Heart left ventricle (tissue), 16 donors: ENCODE measurements at regions not wholly inside any gene's neighbourhood (a gene's known extent, or its start where the extent isn't known, plus 50 kb on each side); places are given as distances from the start of the nearest gene placed in this dataset.
"Not testable (repeated sequence)": the region's sequence is repeated elsewhere in the genome, so short reads cannot be mapped to it uniquely, and the experiment has no call there.

ENCODE experiments used
- ATAC-seq, 4 donors: fragments of 200-7000 bp; cut with Tn5 transposase; one replicate each; pipeline ENCODE4 v1.9.1; 2020 to 2022; ENCODE audit warnings: moderate library complexity in 4 of 4, mild to moderate bottlenecking in 3 of 4, moderate number of reproducible peaks in 1 of 4
- DNase-seq, 5 donors: peaks; one replicate each; pipeline ENCODE4 v3.0.0-alpha.2; 2020
- H3K27ac ChIP-seq, 12 donors: fragments of 200-600 bp; sonication (generic) in 4 of 12; one replicate each; pipeline versions ENCODE4 v1.5.0 to v1.8.0; 2016 to 2022; ENCODE audit warnings: mild to moderate bottlenecking in 2 of 12
- H3K27me3 ChIP-seq, 9 donors: fragments of 200-600 bp; sonication (generic) in 2 of 9; one replicate each; pipeline versions ENCODE4 v1.5.1 to v1.8.0; 2016 to 2022; ENCODE audit warnings: mild to moderate bottlenecking in 3 of 9
- H3K36me3 ChIP-seq, 9 donors: fragments of 200-600 bp; sonication (generic) in 2 of 9; one replicate each; pipeline versions ENCODE4 v1.5.0 to v1.8.0; 2018 to 2022; ENCODE audit warnings: mild to moderate bottlenecking in 2 of 9
- H3K4me1 ChIP-seq, 12 donors: fragments of 200-600 bp; sonication (generic) in 4 of 12; one replicate each; pipeline versions ENCODE4 v1.5.0 to v1.8.0; 2016 to 2022; ENCODE audit warnings: mild to moderate bottlenecking in 3 of 12
- H3K4me3 ChIP-seq, 12 donors: fragments of 200-600 bp; sonication (generic) in 4 of 12; one replicate each; pipeline versions ENCODE4 v1.5.0 to v1.8.0; 2017 to 2022; ENCODE audit warnings: mild to moderate bottlenecking in 9 of 12, moderate library complexity in 4 of 12
- H3K9me3 ChIP-seq, 12 donors: fragments of 200-600 bp; sonication (generic) in 4 of 12; one replicate each; pipeline versions ENCODE4 v1.5.0 to v1.8.0; 2016 to 2022; ENCODE audit warnings: mild to moderate bottlenecking in 1 of 12
- CTCF ChIP-seq, 12 donors: fragments of 200-600 bp; sonication (generic) in 4 of 12; IDR thresholded peaks; one replicate each; pipeline versions ENCODE4 v1.5.0 to v1.8.0; 2018 to 2022; ENCODE audit warnings: antibody characterized with exemption in 12 of 12, mild to moderate bottlenecking in 5 of 12
- POLR2A ChIP-seq, 2 donors: fragments of 450-650 bp; IDR thresholded peaks; one replicate each; pipeline ENCODE4 v1.6.1; 2017; ENCODE audit warnings: antibody characterized with exemption in 2 of 2, mild to moderate bottlenecking in 2 of 2, moderate library complexity in 2 of 2
- WGBS, 4 donors: extraction: QIAGEN DNeasy Blood & Tissue Kit in 2 of 4; methylation state at CpG; one replicate each; pipeline versions ENCODE4 v1.1.5 to v1.1.7; 2013 to 2018; 5-methylcytosine and 5-hydroxymethylcytosine counted together
- intact Hi-C, 10 donors: fragments of 100-400 bp; cut with DNase I; formaldehyde crosslinking; loops; one replicate each; pipeline versions ENCODE4 v1.11.1 to v1.14.2; 2022
- donor health status: ischemic (EF 13 %, LVEDD 7.1; RV severe dilation, severe dysfunction).
- donor health status: healthy with polysubstance abuse.
- donor health status: DM: no; HTN: yes; CAD: no.
- donor health status: DM: no; HTN: no; CAD: no.
- donor health status: ischemic (EF 25% LVEDD 6.9; RV normal size, moderate dysfunction).
- donor health status: ischemic (EF 25% LVEDD 5.7; RV mildly dilated, moderate dysfunction).
- donor health status: healthy.
- donor health status: DM: yes; HTN: yes; CAD: no.
- donor health status: ischemic (EF 35%, LVEDD 5.7; RV mildly dilated, moderate dysfunction).
- donor health status: nonischemic (EF 11% LVEDD 7.7; RV severe dilation, severe dysfunction).
- donor health status: DM: yes; HTN: yes; CAD: no.
- donor health status: PGD.
- donor health status: ischemic (EF 29% LVEDD 5.4; RV normal size, mild dysfunction).
- donor health status: nonischemic (EF 23%, LVEDD 6.1; RV moderate dilation, normal function).

DNA sequence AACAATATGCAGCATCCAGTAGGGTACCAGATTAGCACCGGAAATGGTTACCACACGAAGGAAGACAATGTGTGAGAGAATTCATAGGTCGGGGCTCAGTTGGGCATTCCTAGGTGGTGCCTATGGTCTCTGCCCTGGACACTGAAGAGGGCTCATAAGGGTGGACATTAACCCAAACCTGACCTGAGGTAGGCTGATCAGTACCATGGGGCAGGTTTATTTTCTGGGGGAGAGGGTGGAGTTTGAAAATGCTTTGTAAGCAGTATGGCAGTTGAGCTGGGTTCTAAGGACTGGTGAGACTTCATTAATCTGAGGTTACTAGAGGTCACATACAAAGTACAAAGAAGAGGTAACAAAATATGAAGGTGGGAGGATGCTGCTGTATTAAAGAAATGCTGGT, 68.4 kb downstream of the RPL22L1 start:
- DNase-seq (no peak), ATAC-seq (no peak)
- no peaks in the 10 kb centered on the region for H3K36me3 ChIP-seq
- WGBS, 4 donors, result 83 to 100% (median 87%) methylated on average over 3 of the region's 3 CpGs
- intact Hi-C loops, result loop anchor here in 1 of 10 donors (10.0 kb wide), 1 partner anchor 107 kb away; no protein-coding TSS in a partner anchor
- no peak overlapping the region for H3K4me3 ChIP-seq
- H3K9me3 ChIP-seq, result peaks cover 0 to 3% (median 0%) of the 10 kb centered on the region in 12 donors
- H3K4me1 ChIP-seq, result no peaks in the 10 kb centered on the region
- H3K27ac ChIP-seq, result no peak overlapping the region
- TF ChIP-seq CTCF (IDR thresholded peaks at IDR 0.05) (no peak), POLR2A (IDR thresholded peaks at IDR 0.05) (no peak)
- H3K27me3 ChIP-seq, result peaks cover 0 to 8% (median 0%) of the 10 kb centered on the region in 9 donors

- DNase-seq, H3K4me1 ChIP-seq, H3K27ac ChIP-seq, H3K27me3 ChIP-seq, H3K36me3 ChIP-seq, H3K4me3 ChIP-seq, H3K9me3 ChIP-seq, ATAC-seq: not testable (repeated sequence)
- intact Hi-C loops, result loop anchor here in 1 of 10 donors (10.0 kb wide), 1 partner anchor 105 kb away; no protein-coding TSS in a partner anchor
- 82 to 96% (median 88%) methylated on average over 4 of the region's 4 CpGs for WGBS, 4 donors
Observed at GRCh38 chr3:170800275-170800674, 69.7 kb downstream of the RPL22L1 start.

DNA sequence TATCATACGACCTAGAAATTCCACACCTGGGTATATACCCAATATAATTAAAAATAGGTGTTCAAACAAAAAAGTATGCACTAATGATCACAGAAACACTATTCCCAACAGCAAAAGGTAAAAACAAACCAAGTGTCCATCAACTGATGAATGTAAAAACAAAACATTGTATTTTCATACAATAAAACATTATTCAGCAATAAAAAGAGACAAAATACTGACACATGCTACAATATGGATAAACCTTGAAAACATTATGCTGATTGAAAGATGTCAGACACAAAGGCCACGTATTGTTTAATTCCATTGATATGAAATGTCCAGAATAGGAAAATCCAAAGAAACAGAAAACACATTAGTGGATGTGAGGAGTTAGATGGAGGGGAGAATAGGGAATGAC, 71.0 kb downstream of the RPL22L1 start:
- DNase-seq (no peak), ATAC-seq (no peak)
- no peak overlapping the region for H3K27ac ChIP-seq
- H3K9me3 ChIP-seq, result peaks cover 0 to 7% (median 0%) of the 10 kb centered on the region in 12 donors
- no peaks in the 10 kb centered on the region for H3K36me3 ChIP-seq
- WGBS, 4 donors, result 80 to 85% (median 84%) methylated on average over 2 of the region's 2 CpGs
- H3K4me1 ChIP-seq, result no peaks in the 10 kb centered on the region
- intact Hi-C loops, result no loop called here
- peaks cover 0 to 5% (median 0%) of the 10 kb centered on the region in 9 donors for H3K27me3 ChIP-seq
- no peak overlapping the region for H3K4me3 ChIP-seq
- TF ChIP-seq CTCF (IDR thresholded peaks at IDR 0.05) (no peak), POLR2A (IDR thresholded peaks at IDR 0.05) (no peak)

GRCh38 chr3:170797685-170798084, 72.3 kb downstream of the RPL22L1 start:
- intact Hi-C loops, result no loop called here
- WGBS, 4 donors, result 72 to 77% (median 77%) methylated on average over 5 of the region's 5 CpGs
- ATAC-seq, result no peak

More at GRCh38 chr3:170797685-170798084, 72.3 kb downstream of the RPL22L1 start:
- no peak overlapping the region for H3K27ac ChIP-seq
- no peaks in the 10 kb centered on the region for H3K4me1 ChIP-seq
- no peaks in the 10 kb centered on the region for H3K36me3 ChIP-seq
- no peak for DNase-seq
- H3K9me3 ChIP-seq, result peaks cover 0 to 7% (median 0%) of the 10 kb centered on the region in 12 donors
- H3K27me3 ChIP-seq, result no peaks in the 10 kb centered on the region
- TF ChIP-seq POLR2A (IDR thresholded peaks at IDR 0.05), result no peak
- TF ChIP-seq CTCF (IDR thresholded peaks at IDR 0.05), result no peak
- H3K4me3 ChIP-seq, result no peak overlapping the region
